Stimulated activated CD4-positive, alpha-beta T cell treated with anti-CD3 and anti-CD28 coated beads, Interleukin-1b, Interleukin-23, amount 100 ng/mL, for 24 hours (primary cell): ENCODE measurements at regions not wholly inside any gene's neighbourhood (a gene's known extent, or its start where the extent isn't known, plus 50 kb on each side); places are given as distances from the start of the nearest gene placed in this dataset.
"Not testable (repeated sequence)": the region's sequence is repeated elsewhere in the genome, so short reads cannot be mapped to it uniquely, and the experiment has no call there.

ENCODE experiments used
- DNase-seq, 4 experiments: peaks; one replicate each; pipeline ENCODE4 v3.0.0-alpha.2; 2020; ENCODE audit warnings: low read depth in 4 of 4, low spot score in 1 of 4

GRCh38 chr3:177382944-177383343 is 185.7 kb upstream of the TBL1XR1 start:
- DNase-seq = no peak

GRCh38 chr3:177385186-177385585 is 187.9 kb upstream of the TBL1XR1 start:
- DNase-seq = no peak

GRCh38 chr3:177385831-177386301 is 188.6 kb upstream of the TBL1XR1 start:
- DNase-seq = no peak

- no peak for DNase-seq
These were observed 190.9 kb upstream of the TBL1XR1 start for GRCh38 chr3:177388209-177388608.

- DNase-seq = not testable (repeated sequence)
These were observed 197.1 kb upstream of the TBL1XR1 start for GRCh38 chr3:177394231-177395024.

- no peak for DNase-seq
These were observed 199.5 kb upstream of the TBL1XR1 start for GRCh38 chr3:177396733-177397132.

GRCh38 chr3:177401375-177401774 is 204.1 kb upstream of the TBL1XR1 start:
- no peak for DNase-seq

- DNase-seq = no peak
These were observed 205.3 kb upstream of the TBL1XR1 start for GRCh38 chr3:177402533-177402932.

GRCh38 chr3:177405191-177405672 is 207.9 kb upstream of the TBL1XR1 start:
- no peak for DNase-seq

- no peak for DNase-seq
These were observed 213.4 kb upstream of the TBL1XR1 start for GRCh38 chr3:177410730-177411129.

GRCh38 chr3:177411201-177411600 is 213.9 kb upstream of the TBL1XR1 start:
- no peak for DNase-seq

- not testable (repeated sequence) for DNase-seq
These were observed 215.4 kb upstream of the TBL1XR1 start for GRCh38 chr3:177412677-177413170.

- DNase-seq = no peak
These were observed 216.8 kb upstream of the TBL1XR1 start for GRCh38 chr3:177414093-177414492.

GRCh38 chr3:177418787-177419186 is 221.5 kb upstream of the TBL1XR1 start:
- no peak for DNase-seq

- DNase-seq = no peak
These were observed 222.8 kb upstream of the TBL1XR1 start for GRCh38 chr3:177419904-177420601.

- DNase-seq = no peak
These were observed 223.6 kb upstream of the TBL1XR1 start for GRCh38 chr3:177420651-177421480.

GRCh38 chr3:177421481-177421785 is 224.2 kb upstream of the TBL1XR1 start:
- DNase-seq = no peak

GRCh38 chr3:177424521-177424920 is 227.2 kb upstream of the TBL1XR1 start:
- DNase-seq = no peak

- DNase-seq = no peak
These were observed 227.8 kb upstream of the TBL1XR1 start for GRCh38 chr3:177425042-177425441.

- no peak for DNase-seq
These were observed 229.0 kb upstream of the TBL1XR1 start for GRCh38 chr3:177426106-177426877.
